Erythroblast (primary cell): ENCODE measurements at regions not wholly inside any gene's neighbourhood (a gene's known extent, or its start where the extent isn't known, plus 50 kb on each side); places are given as distances from the start of the nearest gene placed in this dataset.

ENCODE experiments used
- DNase-seq, 2 experiments: peaks; one replicate each; lab custom pipeline; 2025; lab: John Stamatoyannopoulos, UW
- GATA1 ChIP-seq: IDR thresholded peaks from 2 replicates; pipeline ENCODE4 v1.6.1; 2011; ENCODE audit warnings: low read depth, mild to moderate bottlenecking, control low read depth, low read length, moderate library complexity
- POLR2A ChIP-seq: IDR thresholded peaks from 2 replicates; pipeline ENCODE4 v1.6.1; 2011; ENCODE audit warnings: mild to moderate bottlenecking, low read length

DNA sequence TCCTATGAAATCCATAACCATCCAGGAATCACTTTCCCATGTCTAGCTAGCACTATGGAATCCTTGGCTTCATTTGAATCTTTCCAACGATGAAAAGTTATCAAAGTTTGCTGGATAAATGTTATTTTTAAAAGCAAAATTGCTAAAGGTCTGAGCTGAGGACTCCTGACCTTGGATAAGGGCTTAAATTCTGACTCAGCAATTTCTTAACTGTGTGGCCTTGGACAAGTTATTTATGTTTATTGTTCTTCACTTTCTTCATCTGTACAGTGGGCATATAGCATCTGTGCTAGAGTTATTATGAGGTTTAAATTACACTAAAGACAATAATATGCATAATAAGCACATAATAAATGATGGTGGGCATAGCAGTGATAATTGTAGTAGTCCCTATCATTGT, 227.5 kb downstream of the KCNS3 start:
- TF ChIP-seq GATA1 (no peak), POLR2A (no peak)
- DNase-seq = no peak

DNA sequence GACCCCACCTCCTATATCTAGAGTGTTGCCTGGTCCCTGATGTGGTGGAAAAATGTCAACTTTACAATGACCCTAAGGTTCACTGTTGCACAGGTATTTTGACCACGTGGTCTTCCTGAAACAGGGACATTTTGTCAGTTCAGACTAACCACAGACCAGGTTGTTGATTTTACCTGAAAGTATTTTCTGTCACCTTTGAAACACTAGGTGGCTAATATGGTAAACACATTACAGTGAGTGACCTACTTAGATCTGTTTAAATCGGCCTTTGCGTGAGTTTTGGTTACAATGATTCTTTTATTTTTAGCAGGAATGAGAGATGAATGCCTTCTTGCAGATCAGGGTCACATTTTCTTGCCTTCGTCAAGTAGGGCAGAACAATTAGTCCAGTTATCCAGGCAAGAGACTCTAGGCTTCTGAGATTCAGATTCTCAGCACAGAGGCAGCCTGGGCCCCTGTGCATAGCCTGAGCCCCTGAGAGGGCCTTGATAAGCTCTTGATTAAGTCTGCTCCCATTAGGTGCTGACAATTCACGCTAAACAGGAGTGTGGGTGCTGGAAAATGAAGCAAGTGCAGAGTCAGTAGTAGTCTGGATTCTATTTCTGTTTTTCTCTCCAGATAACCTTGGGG, 226.2 kb downstream of the KCNS3 start:
- TF ChIP-seq POLR2A (no peak), GATA1 (no peak)
- DNase-seq = no peak

DNA sequence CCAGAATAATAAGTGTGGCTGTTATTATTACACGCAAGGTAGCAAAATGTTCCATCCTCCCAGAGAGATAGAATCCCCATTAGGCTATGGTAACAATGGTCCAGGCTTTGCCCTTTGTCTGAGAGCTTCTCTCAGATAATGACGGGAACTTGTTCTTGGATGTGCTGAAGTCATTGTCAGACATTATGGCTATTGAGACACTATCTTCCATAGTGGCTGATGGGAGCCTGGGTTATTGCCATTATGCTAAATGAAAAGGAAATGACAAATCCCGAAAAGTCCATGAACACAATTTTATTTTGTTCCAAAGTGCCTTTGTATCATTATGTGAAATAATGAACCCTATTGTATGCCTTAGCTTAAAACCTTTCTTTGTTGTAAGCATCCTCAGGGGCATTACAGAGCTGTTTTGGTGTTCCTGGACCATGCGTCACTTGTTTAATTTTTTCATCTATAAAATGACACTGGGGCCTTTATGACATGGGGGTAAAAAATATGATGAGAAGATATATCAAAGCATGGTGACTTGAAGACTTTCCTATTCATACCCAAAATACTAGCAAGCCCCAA, 218.5 kb downstream of the KCNS3 start:
- DNase-seq = no peak
- no peak for TF ChIP-seq GATA1
- no peak for TF ChIP-seq POLR2A

DNA sequence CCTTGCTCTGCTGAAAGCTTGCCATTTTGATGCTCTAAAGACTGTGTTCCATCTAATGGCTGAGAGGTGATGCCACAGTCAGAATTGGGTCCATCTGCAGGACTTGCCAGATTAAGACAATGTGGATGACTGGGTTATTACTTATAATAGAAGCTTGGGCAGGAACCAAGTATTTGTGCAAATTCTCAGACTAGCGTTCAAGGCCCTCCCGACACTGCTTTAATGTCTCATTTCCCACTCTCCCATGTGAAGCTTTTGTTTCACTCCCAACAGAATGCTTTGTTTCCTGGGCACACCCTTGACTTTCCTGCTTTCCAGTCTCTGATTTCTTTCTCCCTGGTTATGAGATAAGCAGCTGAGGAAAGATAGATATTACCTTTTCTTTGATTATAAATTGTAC, 215.8 kb downstream of the KCNS3 start:
- DNase-seq = no peak
- TF ChIP-seq POLR2A (no peak), GATA1 (no peak)

GRCh38 chr2:18093196-18093595, 214.7 kb downstream of the KCNS3 start:
- TF ChIP-seq POLR2A (no peak), GATA1 (no peak)
- DNase-seq = no peak

DNA sequence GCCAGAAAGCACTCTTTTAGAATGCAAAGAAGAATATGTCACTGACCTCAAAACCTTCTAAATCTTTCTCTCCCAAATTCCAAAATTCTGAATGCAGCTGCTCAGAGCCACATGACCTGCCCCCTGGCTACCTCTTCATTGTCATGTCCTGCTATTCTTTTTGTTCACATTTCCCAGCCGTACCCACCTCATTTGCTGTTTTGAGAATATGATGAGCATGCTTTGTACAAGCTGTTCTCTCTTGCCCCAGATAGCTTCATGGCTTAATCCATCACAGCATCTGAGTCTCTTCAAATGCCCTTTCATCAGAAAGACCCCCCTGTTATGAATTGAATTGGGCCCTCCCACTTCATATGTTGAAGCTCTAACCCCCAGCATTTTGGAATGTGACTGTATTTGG, 214.3 kb downstream of the KCNS3 start:
- TF ChIP-seq GATA1 (no peak), POLR2A (no peak)
- no peak for DNase-seq

DNA sequence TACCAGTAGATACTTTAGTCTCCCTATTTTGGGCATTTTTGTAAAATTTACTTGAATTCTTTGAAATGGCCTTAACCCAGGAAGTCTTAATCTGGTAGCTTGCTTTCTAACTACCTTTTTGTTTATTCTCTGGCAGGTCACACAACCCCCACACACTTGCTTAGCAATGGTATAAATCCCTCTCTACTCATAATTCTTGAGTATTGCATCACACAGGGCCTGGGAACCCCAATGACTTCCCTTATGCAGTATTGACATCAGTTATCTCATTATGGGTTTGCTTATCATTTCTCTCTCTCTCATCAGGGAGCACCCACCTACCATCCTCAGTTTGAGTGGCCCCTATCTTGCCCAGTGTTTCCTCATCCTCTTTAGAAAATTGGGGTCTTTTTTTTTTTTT, 207.1 kb downstream of the KCNS3 start:
- no peak for DNase-seq
- TF ChIP-seq POLR2A (no peak), GATA1 (no peak)

DNA sequence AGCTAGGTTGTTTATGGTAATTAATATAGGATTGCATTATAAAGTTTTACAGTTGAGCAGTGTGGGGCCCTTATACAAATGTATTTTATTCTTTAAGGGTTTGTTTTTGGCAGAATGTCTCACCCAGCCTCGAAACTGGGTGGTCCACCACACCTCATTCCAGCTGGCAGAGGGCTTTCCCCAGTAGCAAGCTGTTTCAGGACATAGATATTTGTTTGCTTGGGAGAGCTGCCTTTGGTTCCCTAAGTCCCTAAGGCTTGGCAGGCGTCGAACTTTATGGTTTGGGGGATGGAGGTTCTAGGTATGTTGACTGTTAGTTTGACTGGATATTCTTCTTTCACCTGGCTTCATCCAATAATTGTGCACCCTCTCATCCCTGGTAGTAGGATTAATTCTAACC, 205.9 kb downstream of the KCNS3 start:
- no peak for DNase-seq
- TF ChIP-seq POLR2A (no peak), GATA1 (no peak)

DNA sequence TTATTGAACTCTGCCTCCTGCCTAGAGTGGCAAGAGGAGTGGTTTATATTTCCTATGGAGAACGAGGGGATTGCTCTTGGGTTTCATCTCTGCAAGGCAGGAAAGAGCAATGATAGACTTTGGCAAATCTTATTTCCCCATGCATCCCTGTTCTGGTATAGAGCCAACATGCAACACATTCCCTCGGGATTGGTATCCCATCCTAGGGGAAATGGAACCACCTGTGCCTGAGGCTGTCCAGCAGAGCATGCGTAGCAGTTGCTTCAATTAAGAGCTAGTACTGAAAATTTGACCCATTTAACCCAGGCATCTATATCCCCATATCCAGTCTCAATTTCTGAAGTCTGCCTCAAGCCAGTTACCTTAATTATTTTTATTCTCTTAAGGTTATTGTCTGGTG, 205.3 kb downstream of the KCNS3 start:
- DNase-seq = no peak
- TF ChIP-seq GATA1 (no peak), POLR2A (no peak)

DNA sequence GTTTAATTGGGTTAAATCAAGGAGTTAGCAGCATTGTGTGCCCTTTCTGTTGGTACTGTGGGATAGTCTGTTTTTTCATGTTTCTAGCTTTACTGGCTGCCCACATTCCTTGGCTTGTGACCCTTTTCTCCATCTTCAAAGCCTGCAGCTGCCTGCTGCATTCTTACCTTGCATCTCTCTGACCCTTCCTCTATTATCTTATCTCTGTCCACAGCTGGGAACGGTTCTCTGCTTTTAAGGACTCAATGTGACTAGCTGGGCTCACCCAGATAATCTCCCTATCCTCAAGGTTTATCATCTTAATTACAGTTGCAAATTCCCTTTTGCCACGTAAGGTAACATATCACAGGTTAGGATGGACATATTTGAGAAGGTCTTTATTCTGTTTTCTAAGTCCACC, 199.7 kb downstream of the KCNS3 start:
- TF ChIP-seq POLR2A = no peak
- no peak for TF ChIP-seq GATA1

DNA sequence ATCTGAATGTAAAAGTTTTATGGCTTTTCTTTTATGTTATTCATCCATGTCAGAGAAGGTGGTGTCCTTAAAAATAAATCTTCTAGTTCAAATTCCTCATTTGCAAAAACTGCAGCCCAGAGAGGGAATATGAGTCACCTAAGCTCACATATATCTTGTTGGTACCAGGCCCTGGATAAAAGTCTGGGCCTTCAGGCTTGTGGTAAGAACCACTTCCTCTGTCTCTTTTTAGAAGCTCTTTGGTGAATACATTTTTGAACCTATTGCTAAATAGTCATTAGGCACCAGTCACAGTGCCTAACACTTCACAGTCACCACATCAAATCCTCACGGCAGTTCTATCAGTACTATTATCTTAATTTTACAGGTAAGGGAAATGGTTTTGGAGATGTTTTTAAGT, 199.2 kb downstream of the KCNS3 start:
- DNase-seq = no peak
- TF ChIP-seq POLR2A (no peak), GATA1 (no peak)

More for the DNA sequence above, 199.7 kb downstream of the KCNS3 start:
- DNase-seq = peak in 1 of 2 experiments; percentile 54

DNA sequence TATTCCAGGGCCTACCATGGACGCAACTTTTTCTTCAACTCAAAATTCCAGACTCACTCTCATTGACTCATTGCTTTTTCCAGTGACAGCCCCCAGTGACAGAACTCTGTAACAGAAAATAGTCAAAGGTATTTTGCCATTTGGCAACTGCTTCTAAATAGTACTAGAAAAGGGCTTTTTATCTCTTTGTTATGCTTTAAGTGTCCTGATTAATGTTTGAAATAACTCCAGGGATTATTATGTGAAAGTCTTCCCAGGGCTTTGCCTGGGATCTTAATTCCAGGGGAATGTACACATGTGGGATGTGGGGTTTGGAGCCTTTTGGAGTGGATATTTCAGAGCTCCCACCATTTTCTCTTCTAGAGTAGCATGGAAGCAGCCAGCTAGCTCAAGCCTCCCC, 198.8 kb downstream of the KCNS3 start:
- DNase-seq = no peak
- TF ChIP-seq POLR2A (no peak), GATA1 (no peak)

- no peak for DNase-seq
- TF ChIP-seq POLR2A = no peak
- TF ChIP-seq GATA1 = no peak
Observed at GRCh38 chr2:18074476-18074875, 196.0 kb downstream of the KCNS3 start.

GRCh38 chr2:18073601-18074000, 195.1 kb downstream of the KCNS3 start:
- no peak for DNase-seq

GRCh38 chr2:18067588-18068384, 189.3 kb downstream of the KCNS3 start:
- TF ChIP-seq GATA1 (no peak), POLR2A (no peak)
- DNase-seq = no peak

More at GRCh38 chr2:18073601-18074000, 195.1 kb downstream of the KCNS3 start:
- TF ChIP-seq GATA1 = no peak
